ENCODE measurements at regions not wholly inside any gene's neighbourhood (a gene's known extent, or its start where the extent isn't known, plus 50 kb on each side); places are given as distances from the start of the nearest gene placed in this dataset.

DNA sequence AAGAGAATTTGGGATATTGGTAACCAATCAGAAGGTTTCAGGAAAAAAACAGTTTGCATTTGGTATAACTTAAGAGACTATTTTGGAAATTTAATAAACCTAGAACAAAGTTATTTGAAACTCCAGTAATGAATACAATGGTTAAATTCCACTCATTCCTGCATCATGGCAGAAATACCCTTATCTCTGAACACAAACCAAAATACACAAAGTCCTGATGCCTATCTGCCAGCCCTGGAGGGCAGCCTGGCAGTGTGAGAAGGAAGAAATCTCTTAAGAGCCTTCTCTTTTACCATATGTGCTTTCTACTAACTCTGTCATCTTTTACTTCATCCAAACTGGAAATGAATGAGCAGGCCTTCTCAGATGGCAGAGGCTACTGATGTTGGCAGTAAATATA, 147.1 kb upstream of the LYZL1 start:
- no peak overlapping the region for H3K27ac ChIP-seq
- no peaks in the 10 kb centered on the region for H3K9me3 ChIP-seq (ENCODE audit: severe bottlenecking)
- TF ChIP-seq, protein P1, sequence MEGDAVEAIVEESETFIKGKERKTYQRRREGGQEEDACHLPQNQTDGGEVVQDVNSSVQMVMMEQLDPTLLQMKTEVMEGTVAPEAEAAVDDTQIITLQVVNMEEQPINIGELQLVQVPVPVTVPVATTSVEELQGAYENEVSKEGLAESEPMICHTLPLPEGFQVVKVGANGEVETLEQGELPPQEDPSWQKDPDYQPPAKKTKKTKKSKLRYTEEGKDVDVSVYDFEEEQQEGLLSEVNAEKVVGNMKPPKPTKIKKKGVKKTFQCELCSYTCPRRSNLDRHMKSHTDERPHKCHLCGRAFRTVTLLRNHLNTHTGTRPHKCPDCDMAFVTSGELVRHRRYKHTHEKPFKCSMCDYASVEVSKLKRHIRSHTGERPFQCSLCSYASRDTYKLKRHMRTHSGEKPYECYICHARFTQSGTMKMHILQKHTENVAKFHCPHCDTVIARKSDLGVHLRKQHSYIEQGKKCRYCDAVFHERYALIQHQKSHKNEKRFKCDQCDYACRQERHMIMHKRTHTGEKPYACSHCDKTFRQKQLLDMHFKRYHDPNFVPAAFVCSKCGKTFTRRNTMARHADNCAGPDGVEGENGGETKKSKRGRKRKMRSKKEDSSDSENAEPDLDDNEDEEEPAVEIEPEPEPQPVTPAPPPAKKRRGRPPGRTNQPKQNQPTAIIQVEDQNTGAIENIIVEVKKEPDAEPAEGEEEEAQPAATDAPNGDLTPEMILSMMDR (IDR thresholded peaks at IDR 0.05; ENCODE audit: low read depth, low read length), result no peak
- no peak for DNase-seq
- no peaks in the 10 kb centered on the region for H3K27me3 ChIP-seq (ENCODE audit: insufficient read depth, low read depth, severe bottlenecking)
- H3K36me3 ChIP-seq, result no peaks in the 10 kb centered on the region
- H3K4me3 ChIP-seq (ENCODE audit: low read depth, low read length), result no peak overlapping the region

- TF ChIP-seq, protein P1 (IDR thresholded peaks at IDR 0.05; ENCODE audit: low read depth, low read length), result no peak
- Histone ChIP-seq H3K4me3 (ENCODE audit: low read depth, low read length) (no peak overlapping the region), H3K9me3 (ENCODE audit: severe bottlenecking) (no peaks in the 10 kb centered on the region), H3K36me3 (no peaks in the 10 kb centered on the region), H3K27me3 (ENCODE audit: insufficient read depth, low read depth, severe bottlenecking) (no peaks in the 10 kb centered on the region), H3K27ac (no peak overlapping the region)
- no peak for DNase-seq
Observed at GRCh38 chr10:29142516-29143314, 146.2 kb upstream of the LYZL1 start.

GRCh38 chr10:29144126-29144525, 144.7 kb upstream of the LYZL1 start:
- H3K27ac ChIP-seq, result no peak overlapping the region
- no peaks in the 10 kb centered on the region for H3K36me3 ChIP-seq
- no peak for DNase-seq
- H3K4me3 ChIP-seq (ENCODE audit: low read depth, low read length), result no peak overlapping the region
- TF ChIP-seq, protein P1 (IDR thresholded peaks at IDR 0.05; ENCODE audit: low read depth, low read length), result no peak
- no peaks in the 10 kb centered on the region for H3K27me3 ChIP-seq (ENCODE audit: insufficient read depth, low read depth, severe bottlenecking)
- H3K9me3 ChIP-seq (ENCODE audit: severe bottlenecking), result no peaks in the 10 kb centered on the region

DNA sequence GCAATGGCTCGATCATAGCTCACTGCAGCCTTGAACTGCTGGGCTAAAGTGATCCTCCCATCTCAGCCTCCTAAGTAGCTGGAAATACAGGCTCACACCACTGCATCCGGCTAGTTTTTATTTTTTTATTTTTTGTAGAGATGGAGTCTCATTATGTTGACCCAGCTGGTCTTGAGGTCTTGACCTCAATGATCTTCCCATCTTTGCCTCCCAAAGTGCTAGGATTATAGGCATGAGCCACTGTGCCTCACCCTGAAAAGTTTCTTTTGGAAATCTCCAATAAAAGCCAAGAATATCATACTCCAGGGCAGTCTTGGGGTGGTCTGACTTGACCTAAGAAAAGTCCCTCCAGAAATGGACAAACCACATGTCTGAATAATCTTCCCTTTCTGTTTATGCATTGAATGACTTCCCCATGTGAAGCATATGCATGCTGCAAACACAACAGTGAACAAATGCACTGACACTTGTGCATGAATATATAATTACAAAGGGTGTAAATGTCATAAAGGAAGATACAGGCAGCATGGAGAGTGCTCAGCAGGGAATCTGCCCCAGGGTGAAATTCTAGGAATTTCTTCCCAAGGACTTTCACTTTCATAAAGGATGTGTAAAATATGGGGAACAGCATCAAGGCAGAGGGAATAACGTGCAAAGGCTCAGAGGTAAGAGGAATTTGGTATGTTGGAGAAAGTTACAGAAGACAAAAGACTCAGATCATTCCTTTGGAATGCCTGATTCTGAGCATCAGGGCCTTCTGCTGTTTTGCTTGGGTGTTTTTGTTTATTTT, 142.4 kb upstream of the LYZL1 start:
- no peak for DNase-seq
- H3K27me3 ChIP-seq (ENCODE audit: insufficient read depth, low read depth, severe bottlenecking), result no peaks in the 10 kb centered on the region
- H3K27ac ChIP-seq, result no peak overlapping the region
- no peak overlapping the region for H3K4me3 ChIP-seq (ENCODE audit: low read depth, low read length)
- no peaks in the 10 kb centered on the region for H3K9me3 ChIP-seq (ENCODE audit: severe bottlenecking)
- TF ChIP-seq, protein P1 (IDR thresholded peaks at IDR 0.05; ENCODE audit: low read depth, low read length), result no peak
- H3K36me3 ChIP-seq, result no peaks in the 10 kb centered on the region

GRCh38 chr10:29150010-29150409, 138.9 kb upstream of the LYZL1 start:
- TF ChIP-seq, protein P1 (IDR thresholded peaks at IDR 0.05; ENCODE audit: low read depth, low read length), result no peak
- DNase-seq, result no peak

More at GRCh38 chr10:29150010-29150409, 138.9 kb upstream of the LYZL1 start:
- H3K27me3 ChIP-seq (ENCODE audit: insufficient read depth, low read depth, severe bottlenecking), result no peaks in the 10 kb centered on the region
- no peaks in the 10 kb centered on the region for H3K36me3 ChIP-seq
- no peak overlapping the region for H3K4me3 ChIP-seq (ENCODE audit: low read depth, low read length)
- no peaks in the 10 kb centered on the region for H3K9me3 ChIP-seq (ENCODE audit: severe bottlenecking)
- H3K27ac ChIP-seq, result no peak overlapping the region

Measured in WERI-Rb-1 (cell line).